ENCODE measurements at regions not wholly inside any gene's neighbourhood (a gene's known extent, or its start where the extent isn't known, plus 50 kb on each side); places are given as distances from the start of the nearest gene placed in this dataset.

GRCh38 chr13:63420685-63421084 lies 2005.0 kb upstream of the PCDH20 start:
- no peak overlapping the region for H3K27ac ChIP-seq
- TF ChIP-seq ZFX (IDR thresholded peaks at IDR 0.05), result no peak
- no peak for TF ChIP-seq CTCF (conservative IDR thresholded peaks at IDR 0.05)

GRCh38 chr13:63414247-63414646 lies 1998.6 kb upstream of the PCDH20 start:
- H3K27ac ChIP-seq, result no peak overlapping the region
- no peak for TF ChIP-seq CTCF (conservative IDR thresholded peaks at IDR 0.05)
- no peak for TF ChIP-seq ZFX (IDR thresholded peaks at IDR 0.05)

- TF ChIP-seq CTCF (conservative IDR thresholded peaks at IDR 0.05) (no peak), ZFX (IDR thresholded peaks at IDR 0.05) (no peak)
- no peak overlapping the region for H3K27ac ChIP-seq
These were observed 1994.2 kb upstream of the PCDH20 start for GRCh38 chr13:63409791-63410351.

GRCh38 chr13:63408331-63409189 lies 1992.9 kb upstream of the PCDH20 start:
- no peak overlapping the region for H3K27ac ChIP-seq
- TF ChIP-seq CTCF (conservative IDR thresholded peaks at IDR 0.05) (no peak), ZFX (IDR thresholded peaks at IDR 0.05) (no peak)

GRCh38 chr13:63403733-63404132 lies 1988.1 kb upstream of the PCDH20 start:
- no peak overlapping the region for H3K27ac ChIP-seq
- no peak for TF ChIP-seq ZFX (IDR thresholded peaks at IDR 0.05)
- TF ChIP-seq CTCF (conservative IDR thresholded peaks at IDR 0.05), result no peak

- TF ChIP-seq ZFX (IDR thresholded peaks at IDR 0.05) (no peak), CTCF (conservative IDR thresholded peaks at IDR 0.05) (no peak)
- no peak overlapping the region for H3K27ac ChIP-seq
These were observed 1981.1 kb upstream of the PCDH20 start for GRCh38 chr13:63396746-63397145.

- H3K27ac ChIP-seq, result no peak overlapping the region
These were observed 1977.5 kb upstream of the PCDH20 start for GRCh38 chr13:63393112-63393511.

More at GRCh38 chr13:63393112-63393511, 1977.5 kb upstream of the PCDH20 start:
- TF ChIP-seq ZFX (IDR thresholded peaks at IDR 0.05) (no peak), CTCF (conservative IDR thresholded peaks at IDR 0.05) (peak; percentile 12; the same call in 1 of the 2 replicates)

Measured in C4-2B (cell line).